ENCODE measurements at regions not wholly inside any gene's neighbourhood (a gene's known extent, or its start where the extent isn't known, plus 50 kb on each side); places are given as distances from the start of the nearest gene placed in this dataset.

- no peak for DNase-seq (ENCODE audit: low read depth in 2 of 2)
- H2AFZ ChIP-seq (ENCODE audit: low read length), result no peak overlapping the region
- TF ChIP-seq CTCF (conservative IDR thresholded peaks at IDR 0.05 in 1 of 2, IDR thresholded peaks at IDR 0.05 in 1 of 2; ENCODE audit: low read depth in 1 of 2, low read length in 2 of 2), result no peak
- no peak for TF ChIP-seq EZH2 (IDR thresholded peaks at IDR 0.05; ENCODE audit: low read length, missing control alignments)
Observed at GRCh38 chr13:74229242-74229641, 95.0 kb upstream of the KLF12 start.

GRCh38 chr13:74227476-74228158 is 93.4 kb upstream of the KLF12 start:
- Histone ChIP-seq H3K4me1 (ENCODE audit: control insufficient read depth, extremely low read depth, insufficient read depth, low read length) (no peaks in the 10 kb centered on the region), H3K4me2 (ENCODE audit: extremely low read depth, insufficient read depth, low read length) (no peak overlapping the region), H3K79me2 (ENCODE audit: control insufficient read depth, insufficient read depth, low read length) (no peaks in the 10 kb centered on the region), H3K27ac (ENCODE audit: insufficient read depth, low read length) (no peak overlapping the region), H3K4me3 (replicated peaks in 1 of 4; ENCODE audit: control extremely low read depth in 1 of 4, insufficient read depth in 1 of 4, low read depth in 3 of 4, low read length in 4 of 4) (no peak overlapping the region), H4K20me1 (ENCODE audit: control insufficient read depth, extremely low read depth, insufficient read depth, low read length) (no peaks in the 10 kb centered on the region), H3K9me3 (ENCODE audit: control insufficient read depth, insufficient read depth, low read depth, low read length) (no peaks in the 10 kb centered on the region), H3K27me3 (ENCODE audit: control insufficient read depth, insufficient read depth, low read length) (no peaks in the 10 kb centered on the region), H3K36me3 (ENCODE audit: control insufficient read depth, insufficient read depth, low read length) (no peaks in the 10 kb centered on the region), H2AFZ (ENCODE audit: low read length) (no peak overlapping the region), H3K9ac (ENCODE audit: insufficient read depth, low read length) (no peak overlapping the region)
- no peak for TF ChIP-seq CTCF (conservative IDR thresholded peaks at IDR 0.05 in 1 of 2, IDR thresholded peaks at IDR 0.05 in 1 of 2; ENCODE audit: low read depth in 1 of 2, low read length in 2 of 2)
- no peak for TF ChIP-seq EZH2 (IDR thresholded peaks at IDR 0.05; ENCODE audit: low read length, missing control alignments)
- no peak for DNase-seq (ENCODE audit: low read depth in 2 of 2)

More at GRCh38 chr13:74229242-74229641, 95.0 kb upstream of the KLF12 start:
- Histone ChIP-seq H4K20me1 (ENCODE audit: control insufficient read depth, extremely low read depth, insufficient read depth, low read length) (no peaks in the 10 kb centered on the region), H3K27ac (ENCODE audit: insufficient read depth, low read length) (no peak overlapping the region), H3K4me2 (ENCODE audit: extremely low read depth, insufficient read depth, low read length) (no peak overlapping the region), H3K4me1 (ENCODE audit: control insufficient read depth, extremely low read depth, insufficient read depth, low read length) (no peaks in the 10 kb centered on the region), H3K4me3 (replicated peaks in 1 of 4; ENCODE audit: control extremely low read depth in 1 of 4, insufficient read depth in 1 of 4, low read depth in 3 of 4, low read length in 4 of 4) (no peak overlapping the region), H3K9me3 (ENCODE audit: control insufficient read depth, insufficient read depth, low read depth, low read length) (no peaks in the 10 kb centered on the region), H3K27me3 (ENCODE audit: control insufficient read depth, insufficient read depth, low read length) (no peaks in the 10 kb centered on the region), H3K36me3 (ENCODE audit: control insufficient read depth, insufficient read depth, low read length) (no peaks in the 10 kb centered on the region), H3K79me2 (ENCODE audit: control insufficient read depth, insufficient read depth, low read length) (no peaks in the 10 kb centered on the region), H3K9ac (ENCODE audit: insufficient read depth, low read length) (no peak overlapping the region)

- DNase-seq (ENCODE audit: low read depth in 2 of 2), result peak; percentile 50 to 87
- H3K4me3 ChIP-seq (replicated peaks in 1 of 4; ENCODE audit: control extremely low read depth in 1 of 4, insufficient read depth in 1 of 4, low read depth in 3 of 4, low read length in 4 of 4), result no peak overlapping the region
- H3K79me2 ChIP-seq (ENCODE audit: control insufficient read depth, insufficient read depth, low read length), result no peaks in the 10 kb centered on the region
- H3K9me3 ChIP-seq (ENCODE audit: control insufficient read depth, insufficient read depth, low read depth, low read length), result no peaks in the 10 kb centered on the region
- H3K36me3 ChIP-seq (ENCODE audit: control insufficient read depth, insufficient read depth, low read length), result no peaks in the 10 kb centered on the region
- H3K4me2 ChIP-seq (ENCODE audit: extremely low read depth, insufficient read depth, low read length), result no peak overlapping the region
- H3K27me3 ChIP-seq (ENCODE audit: control insufficient read depth, insufficient read depth, low read length), result no peaks in the 10 kb centered on the region
- no peak overlapping the region for H3K9ac ChIP-seq (ENCODE audit: insufficient read depth, low read length)
- H4K20me1 ChIP-seq (ENCODE audit: control insufficient read depth, extremely low read depth, insufficient read depth, low read length), result no peaks in the 10 kb centered on the region
- no peaks in the 10 kb centered on the region for H3K4me1 ChIP-seq (ENCODE audit: control insufficient read depth, extremely low read depth, insufficient read depth, low read length)
- H3K27ac ChIP-seq (ENCODE audit: insufficient read depth, low read length), result no peak overlapping the region
- no peak overlapping the region for H2AFZ ChIP-seq (ENCODE audit: low read length)
- no peak for TF ChIP-seq CTCF (conservative IDR thresholded peaks at IDR 0.05 in 1 of 2, IDR thresholded peaks at IDR 0.05 in 1 of 2; ENCODE audit: low read depth in 1 of 2, low read length in 2 of 2)
- no peak for TF ChIP-seq EZH2 (IDR thresholded peaks at IDR 0.05; ENCODE audit: low read length, missing control alignments)
Observed at GRCh38 chr13:74226791-74227475, 92.7 kb upstream of the KLF12 start.

Data from fibroblast of lung (primary cell).